Stomach (tissue), 8 donors: ENCODE measurements at regions not wholly inside any gene's neighbourhood (a gene's known extent, or its start where the extent isn't known, plus 50 kb on each side); places are given as distances from the start of the nearest gene placed in this dataset.

Experiments
- DNase-seq, 2 donors: peaks; one replicate each; pipeline versions ENCODE4 v3.0.0 to v3.0.0-alpha.2; 2013 to 2019
- H3K27ac ChIP-seq, 5 donors: fragments of 200-600 bp in 4 of 5; sonication (generic) in 4 of 5; one replicate each; pipeline ENCODE4 v1.5.1; 2013 to 2019; ENCODE audit warnings: mild to moderate bottlenecking in 1 of 5, moderate library complexity in 1 of 5
- H3K27me3 ChIP-seq, 3 donors: fragments of 200-600 bp; sonication (generic); one replicate each; pipeline ENCODE4 v1.5.1; 2017 to 2019; ENCODE audit warnings: mixed run types in 1 of 3
- H3K36me3 ChIP-seq, 4 donors: fragments of 200-600 bp; sonication (generic); 1 replicate in 3 of 4; 2 replicates in 1 of 4; pipeline ENCODE4 v1.5.1; 2016 to 2019
- H3K4me1 ChIP-seq, 4 donors: fragments of 200-600 bp; sonication (generic); one replicate each; pipeline ENCODE4 v1.5.1; 2016 to 2019
- H3K4me3 ChIP-seq, 4 donors: fragments of 200-600 bp; sonication (generic) in 3 of 4; one replicate each; pipeline ENCODE4 v1.5.1; 2016 to 2019; ENCODE audit warnings: mild to moderate bottlenecking in 1 of 4
- H3K9me3 ChIP-seq, 4 donors: fragments of 200-600 bp; sonication (generic); one replicate each; pipeline ENCODE4 v1.5.1; 2016 to 2019
- EP300 ChIP-seq: sonication (generic); formaldehyde crosslinking; IDR thresholded peaks from one replicate; pipeline ENCODE4 v1.6.1; 2017; ENCODE audit warnings: antibody characterized with exemption
- POLR2A ChIP-seq, 4 donors: fragments of 450-650 bp; IDR thresholded peaks; one replicate each; pipeline ENCODE4 v1.6.1; 2016; ENCODE audit warnings: antibody characterized with exemption in 4 of 4, control low read depth in 2 of 4, mild to moderate bottlenecking in 1 of 4, moderate library complexity in 1 of 4
- POLR2AphosphoS5 ChIP-seq, 3 donors: sonication (generic); formaldehyde crosslinking; IDR thresholded peaks; one replicate each; pipeline ENCODE4 v1.6.1; 2016; ENCODE audit warnings: antibody characterized with exemption in 3 of 3
- WGBS, 5 donors: extraction: QIAGEN DNeasy Blood & Tissue Kit in 3 of 5; methylation state at CpG; one replicate each; pipeline versions ENCODE4 v1.1.5 to v1.1.7; 2013 to 2018; 5-methylcytosine and 5-hydroxymethylcytosine counted together
- intact Hi-C: fragments of 100-400 bp; cut with DNase I; formaldehyde crosslinking; loops from one replicate; pipeline ENCODE4 v1.15.1; 2023; ENCODE audit warnings: low total_unique reads
- TF ChIP-seq, protein P1 (sequence below), 7 experiments: fragments of 450-650 bp in 4 of 7; fragments of 200-600 bp in 3 of 7; sonication (generic) in 3 of 7; IDR thresholded peaks; one replicate each; pipeline ENCODE4 v1.5.1; 2016 to 2019; ENCODE audit warnings: antibody characterized with exemption in 7 of 7, control low read depth in 2 of 7, mild to moderate bottlenecking in 1 of 7
- donor health status: healthy with polysubstance abuse.
- donor health status: Bipolar disorder and iron deficiency.
- donor health status: healthy.

DNA sequence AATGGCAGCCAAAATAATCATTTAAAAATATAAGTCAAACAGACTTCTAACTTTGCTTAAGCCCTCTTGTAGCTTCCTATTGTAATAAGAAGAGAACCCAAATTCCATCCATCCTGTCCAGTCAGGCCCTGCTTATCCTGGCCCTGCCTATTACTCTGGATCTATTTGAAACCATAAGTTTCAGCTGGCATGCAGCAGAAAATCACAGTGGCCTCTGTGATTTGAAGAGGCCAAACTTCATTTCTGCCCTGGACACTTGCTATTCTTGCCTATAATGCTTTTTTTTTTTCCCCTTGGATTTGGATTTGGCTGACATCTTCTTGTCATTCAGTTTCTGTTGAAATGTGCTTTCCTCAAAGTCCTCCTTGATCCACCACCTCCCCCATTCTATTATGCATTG lies 642.8 kb downstream of the USP25 start:
- Histone ChIP-seq H3K27me3 (no peaks in the 10 kb centered on the region), H3K4me3 (no peak overlapping the region), H3K27ac (no peak overlapping the region), H3K36me3 (no peaks in the 10 kb centered on the region), H3K4me1 (peaks cover 0 to 6% (median 3%) of the 10 kb centered on the region in 4 donors), H3K9me3 (no peaks in the 10 kb centered on the region)
- intact Hi-C loops = no loop called here
- no peak for DNase-seq
- TF ChIP-seq POLR2A (IDR thresholded peaks at IDR 0.05) (no peak), EP300 (no peak)

DNA sequence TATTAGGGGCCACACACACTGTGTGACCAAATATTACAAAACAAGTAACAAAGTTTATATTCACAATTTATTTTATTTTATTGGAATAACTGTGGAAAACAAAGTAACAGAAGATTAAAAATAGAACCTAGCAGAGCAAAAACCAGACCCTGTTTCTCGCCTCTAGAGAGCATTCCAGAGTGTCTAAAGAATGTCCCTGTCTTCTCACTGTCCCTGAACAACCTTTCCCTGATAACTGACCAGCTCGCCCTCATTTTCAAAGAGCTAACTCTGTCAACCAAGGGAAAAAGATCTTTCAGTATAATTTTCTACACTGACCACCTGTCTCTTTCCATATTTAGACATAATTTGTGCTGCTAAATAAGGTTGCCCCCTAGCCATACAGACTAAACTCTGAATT lies 646.9 kb downstream of the USP25 start:
- 55 to 81% (median 74%) methylated on average over 2 of the region's 2 CpGs for WGBS, 5 donors

DNA sequence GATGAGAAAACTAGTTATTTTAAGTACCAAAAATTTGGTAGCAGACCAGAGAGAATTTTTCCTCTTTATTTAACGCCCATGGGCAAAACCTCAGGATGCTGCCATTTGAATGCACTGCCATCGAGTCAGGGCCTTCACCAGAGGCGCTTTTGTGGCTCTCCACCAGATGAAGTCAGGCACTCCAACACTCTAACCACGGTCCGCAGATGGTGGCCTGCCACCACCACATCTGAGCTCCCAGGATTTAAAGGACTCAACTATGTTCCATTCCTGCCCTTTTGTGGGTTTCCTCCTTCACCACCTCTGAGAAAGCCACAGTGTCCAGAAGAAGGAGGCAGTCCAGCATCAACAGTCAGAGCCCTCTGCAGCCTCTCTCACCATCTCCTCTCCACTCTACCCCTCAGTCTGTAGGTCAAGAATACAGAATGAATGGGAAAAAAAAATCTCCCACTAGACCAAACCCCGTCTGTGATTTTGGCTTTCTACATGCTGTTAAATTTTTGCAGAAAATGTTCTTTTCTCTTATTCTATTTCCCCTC lies 647.4 kb downstream of the USP25 start:
- Histone ChIP-seq H3K4me3 (no peak overlapping the region), H3K4me1 (peaks cover 0 to 16% (median 3%) of the 10 kb centered on the region in 4 donors), H3K36me3 (no peaks in the 10 kb centered on the region), H3K27me3 (no peaks in the 10 kb centered on the region), H3K9me3 (no peaks in the 10 kb centered on the region), H3K27ac (peak overlapping the region in 3 of 5 donors; percentile 23 to 35 (median 30))
- TF ChIP-seq POLR2A (IDR thresholded peaks at IDR 0.05) = no peak
- TF ChIP-seq, protein P1, sequence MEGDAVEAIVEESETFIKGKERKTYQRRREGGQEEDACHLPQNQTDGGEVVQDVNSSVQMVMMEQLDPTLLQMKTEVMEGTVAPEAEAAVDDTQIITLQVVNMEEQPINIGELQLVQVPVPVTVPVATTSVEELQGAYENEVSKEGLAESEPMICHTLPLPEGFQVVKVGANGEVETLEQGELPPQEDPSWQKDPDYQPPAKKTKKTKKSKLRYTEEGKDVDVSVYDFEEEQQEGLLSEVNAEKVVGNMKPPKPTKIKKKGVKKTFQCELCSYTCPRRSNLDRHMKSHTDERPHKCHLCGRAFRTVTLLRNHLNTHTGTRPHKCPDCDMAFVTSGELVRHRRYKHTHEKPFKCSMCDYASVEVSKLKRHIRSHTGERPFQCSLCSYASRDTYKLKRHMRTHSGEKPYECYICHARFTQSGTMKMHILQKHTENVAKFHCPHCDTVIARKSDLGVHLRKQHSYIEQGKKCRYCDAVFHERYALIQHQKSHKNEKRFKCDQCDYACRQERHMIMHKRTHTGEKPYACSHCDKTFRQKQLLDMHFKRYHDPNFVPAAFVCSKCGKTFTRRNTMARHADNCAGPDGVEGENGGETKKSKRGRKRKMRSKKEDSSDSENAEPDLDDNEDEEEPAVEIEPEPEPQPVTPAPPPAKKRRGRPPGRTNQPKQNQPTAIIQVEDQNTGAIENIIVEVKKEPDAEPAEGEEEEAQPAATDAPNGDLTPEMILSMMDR (IDR thresholded peaks at IDR 0.05) = no peak
- TF ChIP-seq EP300 = no peak
- no peak for TF ChIP-seq POLR2AphosphoS5 (IDR thresholded peaks at IDR 0.05)
- intact Hi-C loops = no loop called here
- no peak for DNase-seq
- WGBS, 5 donors = 79 to 88% (median 84%) methylated on average over 6 of the region's 6 CpGs

More for the DNA sequence above, 646.9 kb downstream of the USP25 start:
- intact Hi-C loops = no loop called here
- no peak overlapping the region for H3K4me3 ChIP-seq
- peaks cover 0 to 16% (median 3%) of the 10 kb centered on the region in 4 donors for H3K4me1 ChIP-seq
- DNase-seq = no peak
- H3K36me3 ChIP-seq = no peaks in the 10 kb centered on the region
- no peaks in the 10 kb centered on the region for H3K27me3 ChIP-seq
- peak overlapping the region in 2 of 5 donors; percentile 30 to 35 for H3K27ac ChIP-seq
- H3K9me3 ChIP-seq = no peaks in the 10 kb centered on the region
- TF ChIP-seq, protein P1 (IDR thresholded peaks at IDR 0.05) = no peak
- TF ChIP-seq POLR2AphosphoS5 (IDR thresholded peaks at IDR 0.05) (no peak), EP300 (no peak), POLR2A (IDR thresholded peaks at IDR 0.05) (no peak)

DNA sequence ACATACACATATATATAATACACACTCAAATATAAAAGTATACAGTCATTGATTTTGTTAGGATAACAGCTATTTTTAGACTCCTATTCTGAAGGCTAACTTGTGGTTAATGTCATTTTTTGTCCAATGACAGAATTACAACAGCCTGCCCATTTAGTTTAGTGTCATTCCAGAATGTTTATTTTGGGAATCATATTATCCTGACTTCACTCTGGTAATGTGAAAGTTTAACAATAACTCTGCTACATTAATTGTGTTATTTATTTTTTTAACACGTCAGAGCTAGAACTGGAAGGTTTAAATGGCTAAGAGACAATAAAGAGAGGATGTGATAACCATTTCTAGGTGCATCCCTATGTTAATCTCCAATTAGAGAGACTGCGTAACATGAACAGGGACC lies 648.1 kb downstream of the USP25 start:
- no peaks in the 10 kb centered on the region for H3K27me3 ChIP-seq
- H3K27ac ChIP-seq = no peak overlapping the region
- DNase-seq = no peak
- intact Hi-C loops = no loop called here
- peaks cover 0 to 16% (median 3%) of the 10 kb centered on the region in 4 donors for H3K4me1 ChIP-seq
- H3K9me3 ChIP-seq = no peaks in the 10 kb centered on the region
- no peaks in the 10 kb centered on the region for H3K36me3 ChIP-seq
- H3K4me3 ChIP-seq = no peak overlapping the region
- TF ChIP-seq POLR2AphosphoS5 (IDR thresholded peaks at IDR 0.05) = no peak
- no peak for TF ChIP-seq EP300
- no peak for TF ChIP-seq POLR2A (IDR thresholded peaks at IDR 0.05)
- TF ChIP-seq, protein P1 (IDR thresholded peaks at IDR 0.05) = no peak
- WGBS, 5 donors = 74 to 87% (median 86%) methylated on average over 2 of the region's 2 CpGs

DNA sequence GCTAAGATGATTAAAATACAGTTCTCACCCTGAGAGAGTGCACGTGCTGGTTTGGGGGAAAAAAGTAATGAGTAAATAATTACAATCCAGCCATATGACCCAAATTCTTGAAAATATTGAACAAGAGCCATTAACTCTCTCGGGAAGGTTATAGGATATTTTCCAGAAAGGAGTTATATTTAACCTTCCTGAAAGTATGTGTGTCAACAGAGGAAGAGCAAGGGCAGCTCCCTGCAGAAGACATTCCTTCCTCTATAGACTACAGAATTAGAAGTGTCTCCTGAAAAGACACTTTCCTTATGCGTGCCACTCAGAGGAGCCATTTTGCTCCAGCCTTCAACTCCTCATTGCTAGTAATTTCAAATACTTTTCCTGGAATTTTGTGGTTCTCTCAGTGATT lies 648.7 kb downstream of the USP25 start:
- Histone ChIP-seq H3K4me3 (no peak overlapping the region), H3K9me3 (no peaks in the 10 kb centered on the region), H3K36me3 (no peaks in the 10 kb centered on the region), H3K27ac (no peak overlapping the region), H3K27me3 (no peaks in the 10 kb centered on the region), H3K4me1 (peaks cover 0 to 16% (median 3%) of the 10 kb centered on the region in 4 donors)
- 55 to 68% (median 64%) methylated on average over 3 of the region's 3 CpGs for WGBS, 5 donors
- TF ChIP-seq POLR2A (IDR thresholded peaks at IDR 0.05) (no peak), EP300 (no peak), POLR2AphosphoS5 (IDR thresholded peaks at IDR 0.05) (no peak)
- TF ChIP-seq, protein P1 (IDR thresholded peaks at IDR 0.05) = no peak
- intact Hi-C loops = no loop called here
- DNase-seq = peak in 1 of 2 donors; percentile 12
